H1 (cell line): ENCODE measurements at regions not wholly inside any gene's neighbourhood (a gene's known extent, or its start where the extent isn't known, plus 50 kb on each side); places are given as distances from the start of the nearest gene placed in this dataset.

Experiments used
- CTCF ChIP-seq, 3 experiments: IDR thresholded peaks; 1 replicate in 2 of 3; 2 replicates in 1 of 3; pipeline versions ENCODE4 v1.5.1 to v1.6.1; 2011; ENCODE audit warnings: low read length in 3 of 3, mild to moderate bottlenecking in 3 of 3, inconsistent platforms in 2 of 3, low read depth in 1 of 3, moderate library complexity in 1 of 3; ENCODE audit not compliant: insufficient read depth in 1 of 3; ENCODE audit errors: control extremely low read depth in 1 of 3
- NANOG ChIP-seq: IDR thresholded peaks from 2 replicates; pipeline ENCODE4 v1.6.1; 2011; ENCODE audit warnings: low read length, low read depth, mild to moderate bottlenecking, inconsistent platforms; ENCODE audit not compliant: insufficient read depth, poor library complexity, severe bottlenecking
- TAF1 ChIP-seq: IDR thresholded peaks from 2 replicates; pipeline ENCODE4 v1.6.1; 2011; ENCODE audit warnings: mild to moderate bottlenecking, low read depth, low read length
- USF2 ChIP-seq: IDR thresholded peaks from 2 replicates; pipeline ENCODE4 v1.6.1; 2011; ENCODE audit warnings: low read length, improper control_type of control experiment

GRCh38 chr5:67478337-67478736, 281.7 kb upstream of the CD180 start (continued):
- TF ChIP-seq USF2 = no peak
- no peak for TF ChIP-seq TAF1
- no peak for TF ChIP-seq NANOG
- TF ChIP-seq CTCF (IDR thresholded peaks at IDR 0.05; ENCODE audit: control extremely low read depth in 1 of 3, insufficient read depth in 1 of 3, low read depth in 1 of 3, low read length in 3 of 3) = no peak
